Hepatocyte (in vitro differentiated cells): ENCODE measurements at regions not wholly inside any gene's neighbourhood (a gene's known extent, or its start where the extent isn't known, plus 50 kb on each side); places are given as distances from the start of the nearest gene placed in this dataset.

Experiments used
- DNase-seq: peaks from one replicate; pipeline ENCODE4 v3.0.0-alpha.2; 2016; ENCODE audit warnings: low spot score
- H2AFZ ChIP-seq: fragments of 200-600 bp; sonication (generic); 2 replicates; pipeline ENCODE4 v1.6.0; 2016; ENCODE audit warnings: antibody characterized with exemption, mild to moderate bottlenecking
- H3K27ac ChIP-seq: fragments of 200-600 bp; sonication (generic); 2 replicates; pipeline ENCODE4 v1.5.1; 2016; ENCODE audit warnings: mild to moderate bottlenecking
- H3K27me3 ChIP-seq: fragments of 200-600 bp; sonication (generic); 2 replicates; pipeline ENCODE4 v1.6.1; 2016
- H3K36me3 ChIP-seq: fragments of 200-600 bp; sonication (generic); replicated peaks from 2 replicates; pipeline ENCODE4 v1.5.1; 2016; ENCODE audit warnings: low read depth; ENCODE audit not compliant: insufficient read depth
- H3K4me1 ChIP-seq: fragments of 200-600 bp; sonication (generic); 2 replicates; pipeline ENCODE4 v1.5.1; 2016; ENCODE audit warnings: mild to moderate bottlenecking, moderate library complexity; ENCODE audit not compliant: insufficient read depth
- H3K4me2 ChIP-seq: fragments of 200-600 bp; sonication (generic); 2 replicates; pipeline ENCODE4 v1.6.0; 2016
- H3K4me3 ChIP-seq: fragments of 200-600 bp; sonication (generic); 2 replicates; pipeline ENCODE4 v1.5.1; 2016; ENCODE audit warnings: mild to moderate bottlenecking
- H3K79me2 ChIP-seq: fragments of 200-600 bp; sonication (generic); 2 replicates; pipeline ENCODE4 v1.6.0; 2017; ENCODE audit warnings: mild to moderate bottlenecking
- H3K9me2 ChIP-seq: fragments of 200-600 bp; sonication (generic); replicated peaks from 2 replicates; pipeline ENCODE4 v1.6.0; 2017; ENCODE audit warnings: mild to moderate bottlenecking; ENCODE audit not compliant: insufficient read depth
- H3K9me3 ChIP-seq: fragments of 200-600 bp; sonication (generic); 2 replicates; pipeline ENCODE4 v1.5.1; 2016; ENCODE audit warnings: low read depth, mild to moderate bottlenecking
- H4K20me1 ChIP-seq: fragments of 200-600 bp; sonication (generic); 2 replicates; pipeline ENCODE4 v1.6.0; 2016; ENCODE audit warnings: mild to moderate bottlenecking; ENCODE audit not compliant: insufficient read depth, poor library complexity, severe bottlenecking
- CTCF ChIP-seq: fragments of 200-600 bp; sonication (generic); IDR thresholded peaks from 2 replicates; pipeline ENCODE4 v1.5.1; 2016; ENCODE audit warnings: antibody characterized with exemption, mild to moderate bottlenecking; ENCODE audit not compliant: poor library complexity
- EZH2 ChIP-seq: fragments of 200-600 bp; sonication (generic); IDR thresholded peaks from 2 replicates; pipeline ENCODE4 v1.6.1; 2016; ENCODE audit warnings: antibody characterized with exemption, mild to moderate bottlenecking, borderline replicate concordance
- EZH2phosphoT487 ChIP-seq: fragments of 200-600 bp; sonication (generic); IDR thresholded peaks from one replicate; pipeline ENCODE4 v1.6.1; 2018; ENCODE audit warnings: antibody characterized with exemption, mild to moderate bottlenecking, low read depth, moderate library complexity; ENCODE audit not compliant: unreplicated experiment, severe bottlenecking
- WGBS: methylation state at CpG from one replicate; pipeline ENCODE4 v1.1.6; 2016; ENCODE audit warnings: low lambda C conversion rate; ENCODE audit errors: missing lambda C conversion rate; 5-methylcytosine and 5-hydroxymethylcytosine counted together

DNA sequence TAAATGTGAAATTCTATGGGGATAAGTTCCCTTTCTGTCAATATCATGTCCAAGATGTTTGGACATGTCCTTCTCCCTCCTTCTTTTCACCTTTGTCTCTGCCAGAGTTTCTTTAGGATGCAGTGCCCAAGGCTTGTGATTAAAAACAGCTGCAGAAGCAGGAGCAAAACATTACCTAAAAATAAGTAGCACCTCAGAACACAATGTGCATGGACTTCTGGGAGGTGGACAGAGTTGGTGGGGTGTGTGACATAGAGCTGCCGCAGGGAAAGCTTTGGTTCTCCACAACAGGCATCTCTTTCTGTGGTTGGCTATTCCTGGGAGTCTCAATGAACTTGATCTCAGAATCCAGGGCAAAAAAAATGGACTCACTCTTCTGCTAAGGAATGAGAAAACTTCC is 97.0 kb downstream of the SEC61B start:
- H3K9me3 ChIP-seq = no peaks in the 10 kb centered on the region
- 95% methylated on average over 1 of the region's 1 CpG for WGBS
- H3K36me3 ChIP-seq = no peaks in the 10 kb centered on the region
- DNase-seq = no peak
- H4K20me1 ChIP-seq = no peaks in the 10 kb centered on the region
- TF ChIP-seq EZH2phosphoT487 = no peak
- TF ChIP-seq EZH2 = no peak
- TF ChIP-seq CTCF = no peak
- H3K27me3 ChIP-seq = peaks cover 8% of the 10 kb centered on the region
- H3K9me2 ChIP-seq = no peaks in the 10 kb centered on the region
- no peak overlapping the region for H3K4me2 ChIP-seq
- no peaks in the 10 kb centered on the region for H3K4me1 ChIP-seq
- no peak overlapping the region for H2AFZ ChIP-seq
- H3K27ac ChIP-seq = no peak overlapping the region
- H3K4me3 ChIP-seq = no peak overlapping the region
- H3K79me2 ChIP-seq = no peaks in the 10 kb centered on the region

DNA sequence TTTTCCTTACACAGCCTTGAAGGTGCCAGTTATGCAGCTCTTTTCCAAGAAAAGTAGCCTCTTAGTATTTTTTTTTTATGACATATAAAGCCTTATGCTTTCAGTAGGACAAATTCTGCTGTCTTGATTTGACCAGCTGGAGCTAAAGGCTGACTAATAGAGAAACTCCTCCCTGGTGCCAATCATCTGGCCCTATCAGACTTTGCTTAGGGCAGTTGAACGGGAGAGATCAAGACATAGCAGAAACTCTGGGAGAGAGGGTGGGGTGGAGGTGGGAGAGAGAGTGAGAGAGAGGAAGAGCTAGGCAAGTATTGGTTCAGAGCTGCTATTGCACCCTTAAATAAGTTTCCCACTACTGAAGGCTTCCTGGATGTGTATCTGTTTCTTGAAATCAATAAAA is 100.2 kb downstream of the SEC61B start:
- no peaks in the 10 kb centered on the region for H3K79me2 ChIP-seq
- no peak overlapping the region for H3K27ac ChIP-seq
- TF ChIP-seq EZH2 (no peak), CTCF (no peak), EZH2phosphoT487 (no peak)
- H4K20me1 ChIP-seq = no peaks in the 10 kb centered on the region
- H3K4me2 ChIP-seq = no peak overlapping the region
- H3K4me3 ChIP-seq = no peak overlapping the region
- no peak overlapping the region for H2AFZ ChIP-seq
- H3K36me3 ChIP-seq = no peaks in the 10 kb centered on the region
- H3K27me3 ChIP-seq = peaks cover 8% of the 10 kb centered on the region
- 5% methylated on average over 1 of the region's 1 CpG for WGBS
- no peaks in the 10 kb centered on the region for H3K9me3 ChIP-seq
- H3K9me2 ChIP-seq = no peaks in the 10 kb centered on the region
- no peaks in the 10 kb centered on the region for H3K4me1 ChIP-seq
- DNase-seq = no peak

- Histone ChIP-seq H2AFZ (no peak overlapping the region), H3K27me3 (no peaks in the 10 kb centered on the region), H3K9me3 (no peaks in the 10 kb centered on the region), H4K20me1 (no peaks in the 10 kb centered on the region), H3K79me2 (no peaks in the 10 kb centered on the region), H3K4me1 (no peaks in the 10 kb centered on the region), H3K9me2 (no peaks in the 10 kb centered on the region), H3K4me2 (no peak overlapping the region), H3K4me3 (no peak overlapping the region), H3K36me3 (no peaks in the 10 kb centered on the region), H3K27ac (no peak overlapping the region)
- 85% methylated on average over 5 of the region's 5 CpGs for WGBS
- no peak for TF ChIP-seq EZH2phosphoT487
- TF ChIP-seq CTCF = no peak
- DNase-seq = no peak
These were observed 104.2 kb downstream of the SEC61B start for GRCh38 chr9:99326112-99326916.

- Histone ChIP-seq H3K9me3 (no peaks in the 10 kb centered on the region), H2AFZ (no peak overlapping the region), H4K20me1 (no peaks in the 10 kb centered on the region), H3K27me3 (no peaks in the 10 kb centered on the region), H3K4me1 (no peaks in the 10 kb centered on the region), H3K79me2 (no peaks in the 10 kb centered on the region), H3K27ac (no peak overlapping the region), H3K36me3 (no peaks in the 10 kb centered on the region), H3K4me3 (no peak overlapping the region), H3K9me2 (no peaks in the 10 kb centered on the region), H3K4me2 (no peak overlapping the region)
- WGBS = 95% methylated on average over 3 of the region's 3 CpGs
- no peak for DNase-seq
- no peak for TF ChIP-seq EZH2
- no peak for TF ChIP-seq CTCF
- TF ChIP-seq EZH2phosphoT487 = no peak
These were observed 104.8 kb downstream of the SEC61B start for GRCh38 chr9:99326917-99327189.
